Choroid plexus epithelial cell (primary cell): ENCODE measurements at regions not wholly inside any gene's neighbourhood (a gene's known extent, or its start where the extent isn't known, plus 50 kb on each side); places are given as distances from the start of the nearest gene placed in this dataset.
"Not testable (repeated sequence)": the region's sequence is repeated elsewhere in the genome, so short reads cannot be mapped to it uniquely, and the experiment has no call there.

ENCODE experiments used
- DNase-seq: peaks from one replicate; pipeline ENCODE4 v3.0.0-alpha.2; 2010; ENCODE audit warnings: low read depth
- H3K4me3 ChIP-seq: 2 replicates; pipeline ENCODE4 v1.5.1; 2011; ENCODE audit warnings: low read depth, mild to moderate bottlenecking, control low read depth, low read length, moderate library complexity
- TF ChIP-seq, protein P1 (sequence below): conservative IDR thresholded peaks from 2 replicates; pipeline ENCODE4 v1.5.1; 2011; ENCODE audit warnings: low read depth, mild to moderate bottlenecking, control low read depth, inconsistent platforms, low read length, moderate library complexity

DNA sequence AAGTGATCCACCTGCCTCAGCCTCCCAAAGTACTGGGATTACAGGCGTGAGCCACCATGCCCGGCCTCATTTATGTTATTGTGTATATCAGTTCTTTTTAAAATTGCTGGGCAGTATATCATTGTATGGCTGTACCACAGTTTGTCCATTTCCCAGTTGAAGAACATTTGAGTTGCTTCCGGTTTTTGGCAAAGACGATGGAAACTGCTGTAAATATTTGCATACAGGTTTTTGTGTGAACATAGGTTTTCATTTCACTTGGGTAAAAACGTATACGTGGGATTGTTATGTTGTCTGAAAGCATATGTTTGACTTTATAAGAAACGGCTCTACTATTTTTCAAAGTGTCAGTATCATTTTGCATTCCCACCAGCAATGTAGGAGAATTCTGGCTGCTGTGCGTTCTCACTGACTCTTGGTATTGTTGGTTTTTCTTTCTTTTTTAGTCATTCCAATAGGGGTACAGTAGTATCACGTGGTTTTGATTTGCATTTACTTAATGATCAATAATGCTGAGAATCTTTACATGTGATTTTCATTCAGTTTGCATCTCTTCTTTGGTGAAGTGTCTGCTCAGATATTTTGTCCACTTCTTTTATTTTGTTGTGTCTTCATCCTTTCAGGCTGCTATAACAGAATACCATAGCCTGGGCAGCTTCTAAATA is 63.2 kb upstream of the GOT2 start:
- no peak for DNase-seq
- TF ChIP-seq, protein P1, sequence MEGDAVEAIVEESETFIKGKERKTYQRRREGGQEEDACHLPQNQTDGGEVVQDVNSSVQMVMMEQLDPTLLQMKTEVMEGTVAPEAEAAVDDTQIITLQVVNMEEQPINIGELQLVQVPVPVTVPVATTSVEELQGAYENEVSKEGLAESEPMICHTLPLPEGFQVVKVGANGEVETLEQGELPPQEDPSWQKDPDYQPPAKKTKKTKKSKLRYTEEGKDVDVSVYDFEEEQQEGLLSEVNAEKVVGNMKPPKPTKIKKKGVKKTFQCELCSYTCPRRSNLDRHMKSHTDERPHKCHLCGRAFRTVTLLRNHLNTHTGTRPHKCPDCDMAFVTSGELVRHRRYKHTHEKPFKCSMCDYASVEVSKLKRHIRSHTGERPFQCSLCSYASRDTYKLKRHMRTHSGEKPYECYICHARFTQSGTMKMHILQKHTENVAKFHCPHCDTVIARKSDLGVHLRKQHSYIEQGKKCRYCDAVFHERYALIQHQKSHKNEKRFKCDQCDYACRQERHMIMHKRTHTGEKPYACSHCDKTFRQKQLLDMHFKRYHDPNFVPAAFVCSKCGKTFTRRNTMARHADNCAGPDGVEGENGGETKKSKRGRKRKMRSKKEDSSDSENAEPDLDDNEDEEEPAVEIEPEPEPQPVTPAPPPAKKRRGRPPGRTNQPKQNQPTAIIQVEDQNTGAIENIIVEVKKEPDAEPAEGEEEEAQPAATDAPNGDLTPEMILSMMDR = no peak
- H3K4me3 ChIP-seq = no peak overlapping the region

DNA sequence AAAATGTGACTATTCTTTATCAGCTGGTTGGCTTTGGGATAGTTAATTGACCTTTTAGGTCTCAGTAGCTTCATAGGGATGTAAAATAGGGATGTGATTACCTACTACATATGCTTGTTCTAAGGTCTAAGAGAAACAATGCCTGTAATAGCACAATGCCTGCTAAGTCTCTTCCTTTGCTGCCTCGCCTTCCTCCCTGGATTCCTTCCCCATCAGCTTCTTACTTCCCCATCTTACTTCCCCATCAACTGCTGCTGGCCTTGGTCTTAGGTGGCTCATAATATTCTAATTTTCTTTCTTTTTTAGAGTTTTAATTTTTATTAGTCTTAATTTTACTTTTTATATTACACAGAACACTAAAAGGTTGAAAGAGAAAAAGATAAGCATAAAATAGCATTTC is 59.2 kb upstream of the GOT2 start:
- no peak overlapping the region for H3K4me3 ChIP-seq
- TF ChIP-seq, protein P1 = no peak
- no peak for DNase-seq

DNA sequence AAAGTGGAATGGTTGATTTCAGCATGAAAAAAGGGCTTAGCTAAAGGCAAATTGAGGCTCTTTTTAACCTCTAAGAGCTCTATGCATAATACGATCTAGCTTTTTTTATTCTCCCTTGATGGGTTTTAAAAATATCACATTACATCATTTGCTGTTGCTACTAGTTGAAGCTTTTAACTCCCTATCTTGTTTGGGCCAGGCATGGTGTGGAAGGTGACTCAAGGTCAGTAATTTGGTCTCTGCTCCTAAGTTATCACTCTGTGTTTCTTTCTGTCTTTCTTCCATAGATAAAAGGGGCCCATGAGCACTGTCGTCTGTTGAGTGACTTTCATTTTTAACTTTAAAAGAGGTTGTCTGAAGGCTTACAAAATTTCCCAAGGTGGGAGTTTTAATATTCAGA is 58.1 kb upstream of the GOT2 start:
- TF ChIP-seq, protein P1 = no peak
- DNase-seq = no peak
- H3K4me3 ChIP-seq = no peak overlapping the region

DNA sequence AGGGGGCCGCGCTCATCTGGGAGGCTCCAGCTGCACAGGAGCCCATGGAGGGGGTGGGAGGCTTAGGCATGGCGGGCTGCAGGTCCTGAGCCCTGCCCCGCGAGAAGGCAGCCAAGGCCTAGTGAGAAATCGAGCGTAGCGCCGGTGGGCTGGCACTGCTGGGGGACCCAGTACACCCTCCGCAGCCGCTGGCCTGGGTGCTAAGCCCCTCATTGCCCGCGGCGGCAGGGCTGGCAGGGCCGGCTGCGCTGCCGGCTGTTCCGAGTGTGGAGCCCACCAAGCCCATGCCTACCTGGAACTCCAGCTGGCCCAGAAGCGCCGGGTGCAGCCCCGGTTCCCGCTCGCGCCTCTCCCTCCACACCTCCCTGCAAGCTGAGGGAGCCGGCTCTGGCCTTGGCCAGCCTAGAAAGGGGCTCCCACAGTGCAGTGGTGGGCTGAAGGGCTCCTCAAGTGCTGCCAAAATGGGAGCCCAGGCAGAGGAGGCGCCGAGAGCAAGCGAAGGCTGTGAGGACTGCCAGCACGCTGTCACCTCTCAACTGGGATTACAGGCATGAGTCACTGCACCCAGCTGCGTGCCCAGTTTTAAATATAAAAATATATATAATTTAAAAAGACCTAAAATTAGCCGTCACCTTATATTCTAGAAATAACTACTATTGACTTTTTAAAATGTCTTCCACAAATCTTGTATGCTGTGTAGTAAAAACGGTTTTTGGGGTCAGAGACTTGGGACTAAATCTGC is 56.9 kb upstream of the GOT2 start:
- H3K4me3 ChIP-seq, DNase-seq: not testable (repeated sequence)

DNA sequence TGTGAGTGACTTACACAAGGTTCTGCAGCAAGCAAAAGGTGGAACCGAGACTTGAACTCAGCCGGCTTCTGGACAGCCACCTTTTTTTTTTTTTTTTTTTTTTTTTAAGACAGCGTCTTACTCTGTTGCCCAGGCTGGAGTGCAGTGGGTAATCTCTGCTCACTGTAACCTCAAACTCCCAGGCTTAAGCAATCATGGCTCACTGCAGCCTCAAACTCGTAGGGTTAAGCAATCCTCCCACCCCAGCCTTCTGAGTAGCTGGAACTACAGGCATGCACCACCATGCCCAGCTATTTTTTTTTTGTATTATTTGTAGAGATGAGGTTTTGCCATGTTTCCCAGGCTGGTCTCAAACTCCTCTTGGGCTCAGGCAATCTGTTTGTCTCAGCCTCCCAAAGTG is 55.2 kb upstream of the GOT2 start:
- TF ChIP-seq, protein P1 = no peak
- no peak for DNase-seq
- H3K4me3 ChIP-seq = no peak overlapping the region
